ENCODE measurements at regions not wholly inside any gene's neighbourhood (a gene's known extent, or its start where the extent isn't known, plus 50 kb on each side); places are given as distances from the start of the nearest gene placed in this dataset.

GRCh38 chrX:20620306-20620705 lies 353.6 kb upstream of the RPS6KA3 start:
- TF ChIP-seq, protein P1, sequence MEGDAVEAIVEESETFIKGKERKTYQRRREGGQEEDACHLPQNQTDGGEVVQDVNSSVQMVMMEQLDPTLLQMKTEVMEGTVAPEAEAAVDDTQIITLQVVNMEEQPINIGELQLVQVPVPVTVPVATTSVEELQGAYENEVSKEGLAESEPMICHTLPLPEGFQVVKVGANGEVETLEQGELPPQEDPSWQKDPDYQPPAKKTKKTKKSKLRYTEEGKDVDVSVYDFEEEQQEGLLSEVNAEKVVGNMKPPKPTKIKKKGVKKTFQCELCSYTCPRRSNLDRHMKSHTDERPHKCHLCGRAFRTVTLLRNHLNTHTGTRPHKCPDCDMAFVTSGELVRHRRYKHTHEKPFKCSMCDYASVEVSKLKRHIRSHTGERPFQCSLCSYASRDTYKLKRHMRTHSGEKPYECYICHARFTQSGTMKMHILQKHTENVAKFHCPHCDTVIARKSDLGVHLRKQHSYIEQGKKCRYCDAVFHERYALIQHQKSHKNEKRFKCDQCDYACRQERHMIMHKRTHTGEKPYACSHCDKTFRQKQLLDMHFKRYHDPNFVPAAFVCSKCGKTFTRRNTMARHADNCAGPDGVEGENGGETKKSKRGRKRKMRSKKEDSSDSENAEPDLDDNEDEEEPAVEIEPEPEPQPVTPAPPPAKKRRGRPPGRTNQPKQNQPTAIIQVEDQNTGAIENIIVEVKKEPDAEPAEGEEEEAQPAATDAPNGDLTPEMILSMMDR (IDR thresholded peaks at IDR 0.05), result no peak
- TF ChIP-seq POLR2A (IDR thresholded peaks at IDR 0.05), result no peak
